GM12892 (cell line): ENCODE measurements at regions not wholly inside any gene's neighbourhood (a gene's known extent, or its start where the extent isn't known, plus 50 kb on each side); places are given as distances from the start of the nearest gene placed in this dataset.
"Not testable (repeated sequence)": the region's sequence is repeated elsewhere in the genome, so short reads cannot be mapped to it uniquely, and the experiment has no call there.

Source experiments
- POLR2A ChIP-seq: IDR thresholded peaks from 2 replicates; pipeline ENCODE4 v1.6.1; 2011; ENCODE audit warnings: low read depth, low read length, control low read depth
- POLR2AphosphoS5 ChIP-seq: IDR thresholded peaks from 2 replicates; pipeline ENCODE4 v1.6.1; 2011; ENCODE audit warnings: low read depth, low read length, control low read depth

- TF ChIP-seq POLR2AphosphoS5, POLR2A: not testable (repeated sequence)
Observed at GRCh38 chr20:25857091-25857788, 160.6 kb upstream of the ZNF337 start.
